ENCODE measurements at regions not wholly inside any gene's neighbourhood (a gene's known extent, or its start where the extent isn't known, plus 50 kb on each side); places are given as distances from the start of the nearest gene placed in this dataset.

GRCh38 chr3:22886439-22887068, 316.6 kb upstream of the UBE2E2 start:
- TF ChIP-seq CTCF (conservative IDR thresholded peaks at IDR 0.05; ENCODE audit: low read depth, low read length) (no peak), EZH2 (IDR thresholded peaks at IDR 0.05; ENCODE audit: borderline replicate concordance, low read depth, low read length, poor library complexity, severe bottlenecking) (no peak)
